Suprapubic skin (tissue), 3 donors: ENCODE measurements at regions not wholly inside any gene's neighbourhood (a gene's known extent, or its start where the extent isn't known, plus 50 kb on each side); places are given as distances from the start of the nearest gene placed in this dataset.
"Not testable (repeated sequence)": the region's sequence is repeated elsewhere in the genome, so short reads cannot be mapped to it uniquely, and the experiment has no call there.

ENCODE experiments used
- POLR2AphosphoS5 ChIP-seq, 3 donors: sonication (generic); formaldehyde crosslinking; IDR thresholded peaks; one replicate each; pipeline ENCODE4 v1.6.1; 2017; ENCODE audit warnings: antibody characterized with exemption in 3 of 3
- TF ChIP-seq, protein P1 (sequence below), 2 donors: fragments of 200-600 bp in 1 of 2; fragments of 450-650 bp in 1 of 2; sonication (generic) in 1 of 2; IDR thresholded peaks; one replicate each; pipeline ENCODE4 v1.5.1; 2016 to 2019; ENCODE audit warnings: antibody characterized with exemption in 2 of 2, mild to moderate bottlenecking in 1 of 2, moderate library complexity in 1 of 2

DNA sequence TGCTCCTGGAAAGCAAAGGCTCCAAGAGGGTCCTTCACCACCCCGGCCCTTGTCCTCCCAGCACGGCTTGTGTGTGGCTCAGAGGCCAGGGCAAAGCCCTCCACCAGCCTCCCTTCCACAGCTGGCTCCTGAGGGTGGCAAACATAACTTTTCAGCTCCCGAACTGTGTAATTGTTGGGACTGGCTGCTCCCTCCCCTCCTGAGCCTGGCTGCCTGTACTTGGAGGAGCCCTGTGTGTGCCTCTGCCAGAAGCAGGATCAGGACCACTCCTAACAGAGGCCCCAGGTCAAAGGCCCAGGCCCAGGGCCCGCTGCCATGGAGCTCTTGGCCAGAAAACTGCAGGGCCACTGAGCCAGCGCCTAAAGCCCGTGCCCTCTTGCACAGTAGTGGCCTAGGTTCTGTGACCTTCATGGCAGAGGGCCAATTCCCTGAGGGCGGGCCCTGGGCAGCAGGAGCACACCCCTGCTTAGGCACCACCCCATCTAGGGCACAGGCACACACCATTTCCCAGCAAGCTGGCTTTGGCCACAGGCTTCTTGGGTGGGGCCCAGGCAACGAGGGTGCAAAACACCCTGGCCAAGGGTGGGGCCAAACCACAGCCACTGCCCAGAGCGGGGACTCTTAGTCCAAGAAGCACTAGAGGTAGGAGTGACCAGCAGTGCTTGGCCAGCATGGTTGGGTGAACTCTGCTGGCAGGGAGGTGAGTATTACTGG, 201.2 kb downstream of the TBC1D2B start:
- not testable (repeated sequence) for TF ChIP-seq POLR2AphosphoS5 (IDR thresholded peaks at IDR 0.05)
- TF ChIP-seq, protein P1, sequence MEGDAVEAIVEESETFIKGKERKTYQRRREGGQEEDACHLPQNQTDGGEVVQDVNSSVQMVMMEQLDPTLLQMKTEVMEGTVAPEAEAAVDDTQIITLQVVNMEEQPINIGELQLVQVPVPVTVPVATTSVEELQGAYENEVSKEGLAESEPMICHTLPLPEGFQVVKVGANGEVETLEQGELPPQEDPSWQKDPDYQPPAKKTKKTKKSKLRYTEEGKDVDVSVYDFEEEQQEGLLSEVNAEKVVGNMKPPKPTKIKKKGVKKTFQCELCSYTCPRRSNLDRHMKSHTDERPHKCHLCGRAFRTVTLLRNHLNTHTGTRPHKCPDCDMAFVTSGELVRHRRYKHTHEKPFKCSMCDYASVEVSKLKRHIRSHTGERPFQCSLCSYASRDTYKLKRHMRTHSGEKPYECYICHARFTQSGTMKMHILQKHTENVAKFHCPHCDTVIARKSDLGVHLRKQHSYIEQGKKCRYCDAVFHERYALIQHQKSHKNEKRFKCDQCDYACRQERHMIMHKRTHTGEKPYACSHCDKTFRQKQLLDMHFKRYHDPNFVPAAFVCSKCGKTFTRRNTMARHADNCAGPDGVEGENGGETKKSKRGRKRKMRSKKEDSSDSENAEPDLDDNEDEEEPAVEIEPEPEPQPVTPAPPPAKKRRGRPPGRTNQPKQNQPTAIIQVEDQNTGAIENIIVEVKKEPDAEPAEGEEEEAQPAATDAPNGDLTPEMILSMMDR (IDR thresholded peaks at IDR 0.05), result not testable (repeated sequence)
